Spleen (tissue), 11 donors: ENCODE measurements at regions not wholly inside any gene's neighbourhood (a gene's known extent, or its start where the extent isn't known, plus 50 kb on each side); places are given as distances from the start of the nearest gene placed in this dataset.

ENCODE experiments used
- DNase-seq: peaks from one replicate; pipeline ENCODE4 v3.0.0-alpha.2; 2020
- H3K27ac ChIP-seq, 8 donors: fragments of 200-600 bp; sonication (generic) in 7 of 8; 1 replicate in 4 of 8; 2 replicates in 4 of 8; pipeline versions ENCODE4 v1.5.0 to v1.8.0; 2016 to 2021; ENCODE audit warnings: inconsistent platforms in 4 of 8, mild to moderate bottlenecking in 4 of 8, moderate library complexity in 1 of 8
- H3K27me3 ChIP-seq, 7 donors: fragments of 200-600 bp; sonication (generic) in 6 of 7; replicated peaks in 1 of 7; 1 replicate in 4 of 7; 2 replicates in 3 of 7; pipeline versions ENCODE4 v1.5.0 to v1.8.0; 2016 to 2021; ENCODE audit warnings: inconsistent platforms in 3 of 7, mild to moderate bottlenecking in 1 of 7
- H3K36me3 ChIP-seq, 6 donors: fragments of 200-600 bp; sonication (generic) in 5 of 6; 1 replicate in 4 of 6; 2 replicates in 2 of 6; pipeline versions ENCODE4 v1.5.0 to v1.8.0; 2016 to 2021; ENCODE audit warnings: inconsistent platforms in 2 of 6
- H3K4me1 ChIP-seq, 6 donors: fragments of 200-600 bp; sonication (generic) in 5 of 6; 1 replicate in 3 of 6; 2 replicates in 3 of 6; pipeline versions ENCODE4 v1.5.0 to v1.8.0; 2016 to 2021; ENCODE audit warnings: inconsistent platforms in 3 of 6
- H3K4me3 ChIP-seq, 8 donors: fragments of 200-600 bp; sonication (generic) in 7 of 8; 1 replicate in 4 of 8; 2 replicates in 4 of 8; pipeline versions ENCODE4 v1.5.0 to v1.8.0; 2016 to 2021; ENCODE audit warnings: inconsistent platforms in 4 of 8, mild to moderate bottlenecking in 4 of 8, moderate library complexity in 2 of 8
- H3K9me3 ChIP-seq, 8 donors: fragments of 200-600 bp; sonication (generic) in 7 of 8; 1 replicate in 4 of 8; 2 replicates in 4 of 8; pipeline versions ENCODE4 v1.5.0 to v1.8.0; 2016 to 2021; ENCODE audit warnings: inconsistent platforms in 4 of 8
- CTCF ChIP-seq, 11 experiments: fragments of 200-600 bp in 7 of 11; fragments of 450-650 bp in 4 of 11; sonication (generic) in 4 of 11; IDR thresholded peaks in 8 of 11; conservative IDR thresholded peaks in 3 of 11; 1 replicate in 7 of 11; 2 replicates in 4 of 11; pipeline versions ENCODE4 v1.4.0 to v1.8.0; 2016 to 2021; ENCODE audit warnings: antibody characterized with exemption in 11 of 11, inconsistent platforms in 4 of 11, mild to moderate bottlenecking in 1 of 11
- POLR2A ChIP-seq, 3 donors: fragments of 450-650 bp; IDR thresholded peaks; one replicate each; pipeline ENCODE4 v1.5.1; 2017; ENCODE audit warnings: antibody characterized with exemption in 3 of 3, mild to moderate bottlenecking in 1 of 3
- POLR2AphosphoS5 ChIP-seq, 3 donors: sonication (generic); formaldehyde crosslinking; IDR thresholded peaks; one replicate each; pipeline ENCODE4 v1.5.1; 2017; ENCODE audit warnings: antibody characterized with exemption in 3 of 3
- WGBS, 5 donors: extraction: QIAGEN DNeasy Blood & Tissue Kit in 3 of 5; methylation state at CpG; one replicate each; pipeline versions ENCODE4 v1.1.5 to v1.1.7; 2013 to 2018; 5-methylcytosine and 5-hydroxymethylcytosine counted together
- intact Hi-C: fragments of 100-400 bp; cut with DNase I; formaldehyde crosslinking; loops from one replicate; pipeline ENCODE4 v1.15.0; 2023; ENCODE audit warnings: low total_unique reads
- donor health status: healthy with polysubstance abuse.
- donor health status: DM: no; HTN: no; CAD: no; lungs with moderate emphysema.
- donor health status: DM: no; HTN: no; CAD: no.
- donor health status: Bipolar disorder and iron deficiency.
- donor health status: healthy.
- donor health status: DM: no; HTN: no; CAD: no.
- donor health status: DM: yes; HTN: yes; CAD: no.

GRCh38 chr13:111929036-111929616, 137.8 kb upstream of the SOX1 start:
- H3K36me3 ChIP-seq = no peaks in the 10 kb centered on the region
- intact Hi-C loops = no loop called here
- 80 to 89% (median 86%) methylated on average over 6 to 8 of the region's 8 CpGs for WGBS, 5 donors

DNA sequence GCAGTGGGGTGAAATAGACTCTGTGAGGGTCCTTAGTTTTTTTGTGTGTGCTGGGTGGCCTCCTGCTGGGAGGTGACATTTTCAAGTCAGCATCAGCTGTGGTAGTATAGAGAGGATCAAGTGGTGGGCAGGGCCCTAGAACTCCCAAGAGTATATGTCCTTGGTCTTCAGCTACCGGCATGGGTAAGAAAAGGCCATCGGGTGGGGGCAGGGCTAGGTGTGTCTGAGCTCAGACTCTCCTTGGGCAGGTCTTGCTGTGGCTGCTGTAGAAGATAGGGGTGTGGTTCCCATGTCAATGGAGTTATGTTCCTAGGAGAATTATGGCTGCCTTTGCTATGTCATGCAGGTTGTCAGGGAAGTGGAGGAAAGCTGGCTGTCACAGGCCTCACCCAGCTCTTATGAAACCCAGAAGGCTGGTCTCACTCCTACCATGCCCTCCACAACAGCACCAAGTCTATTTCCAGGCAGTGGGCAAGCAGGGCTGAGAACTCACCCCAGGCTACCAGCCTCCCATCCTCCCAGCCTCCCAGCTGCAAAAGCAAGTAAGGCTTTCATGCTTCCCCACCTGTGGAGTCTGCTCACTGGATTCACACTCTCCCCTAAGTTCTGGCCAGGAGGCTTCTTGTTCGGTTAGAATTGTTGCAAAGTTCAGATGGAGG, 130.6 kb upstream of the SOX1 start:
- Histone ChIP-seq H3K36me3 (no peaks in the 10 kb centered on the region), H3K9me3 (peaks cover 0 to 32% (median 17%) of the 10 kb centered on the region in 8 donors), H3K4me1 (no peaks in the 10 kb centered on the region), H3K27me3 (peaks cover 0 to 19% (median 0%) of the 10 kb centered on the region in 7 donors), H3K27ac (no peak overlapping the region), H3K4me3 (no peak overlapping the region)
- TF ChIP-seq POLR2A (IDR thresholded peaks at IDR 0.05) = no peak
- no peak for TF ChIP-seq POLR2AphosphoS5 (IDR thresholded peaks at IDR 0.05)
- no peak for TF ChIP-seq CTCF (IDR thresholded peaks at IDR 0.05 in 8 of 11, conservative IDR thresholded peaks at IDR 0.05 in 3 of 11)
- 78 to 89% (median 81%) methylated on average over 3 of the region's 3 CpGs for WGBS, 5 donors
- no peak for DNase-seq
- intact Hi-C loops = no loop called here

More at GRCh38 chr13:111929036-111929616, 137.8 kb upstream of the SOX1 start:
- H3K27ac ChIP-seq = no peak overlapping the region
- DNase-seq = peak; percentile 48
- no peak overlapping the region for H3K4me3 ChIP-seq
- TF ChIP-seq CTCF (IDR thresholded peaks at IDR 0.05 in 8 of 11, conservative IDR thresholded peaks at IDR 0.05 in 3 of 11) (no peak), POLR2AphosphoS5 (IDR thresholded peaks at IDR 0.05) (no peak), POLR2A (IDR thresholded peaks at IDR 0.05) (no peak)
- peaks cover 0 to 35% (median 16%) of the 10 kb centered on the region in 8 donors for H3K9me3 ChIP-seq
- peaks cover 0 to 8% (median 0%) of the 10 kb centered on the region in 7 donors for H3K27me3 ChIP-seq
- no peaks in the 10 kb centered on the region for H3K4me1 ChIP-seq

- 69 to 78% (median 77%) methylated on average over 9 of the region's 9 CpGs for WGBS, 5 donors
- Histone ChIP-seq H3K4me3 (no peak overlapping the region), H3K9me3 (peaks cover 0 to 18% (median 4%) of the 10 kb centered on the region in 8 donors), H3K36me3 (no peaks in the 10 kb centered on the region), H3K27ac (no peak overlapping the region), H3K4me1 (no peaks in the 10 kb centered on the region), H3K27me3 (peaks cover 0 to 19% (median 0%) of the 10 kb centered on the region in 7 donors)
- no peak for TF ChIP-seq POLR2A (IDR thresholded peaks at IDR 0.05)
- TF ChIP-seq POLR2AphosphoS5 (IDR thresholded peaks at IDR 0.05) = no peak
- TF ChIP-seq CTCF (IDR thresholded peaks at IDR 0.05 in 8 of 11, conservative IDR thresholded peaks at IDR 0.05 in 3 of 11) = no peak
- peak; percentile 63 for DNase-seq
- intact Hi-C loops = no loop called here
Observed at GRCh38 chr13:111937777-111938311, 129.1 kb upstream of the SOX1 start.
